ENCODE measurements at regions not wholly inside any gene's neighbourhood (a gene's known extent, or its start where the extent isn't known, plus 50 kb on each side); places are given as distances from the start of the nearest gene placed in this dataset.

DNA sequence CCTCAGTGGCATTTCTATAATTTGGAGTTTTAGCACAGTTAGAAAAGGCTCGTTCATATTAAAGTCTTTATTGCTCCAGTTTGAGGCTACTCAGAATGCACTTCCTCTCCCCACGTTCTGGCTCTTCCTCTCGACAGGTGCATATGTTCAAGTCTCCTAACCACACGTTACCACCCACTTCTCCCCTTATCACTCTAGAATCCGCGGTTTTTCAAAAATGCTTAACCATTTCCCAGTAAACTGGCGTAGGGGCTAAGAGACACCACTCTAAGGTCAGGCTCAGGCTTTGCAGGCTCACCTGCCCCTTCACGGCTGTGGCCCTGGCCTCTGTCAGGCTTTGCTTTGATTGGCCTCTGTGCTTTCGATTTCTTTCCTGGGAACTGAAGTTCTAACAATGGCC, 383.6 kb downstream of the GLRX3 start:
- DNase-seq = no peak

DNA sequence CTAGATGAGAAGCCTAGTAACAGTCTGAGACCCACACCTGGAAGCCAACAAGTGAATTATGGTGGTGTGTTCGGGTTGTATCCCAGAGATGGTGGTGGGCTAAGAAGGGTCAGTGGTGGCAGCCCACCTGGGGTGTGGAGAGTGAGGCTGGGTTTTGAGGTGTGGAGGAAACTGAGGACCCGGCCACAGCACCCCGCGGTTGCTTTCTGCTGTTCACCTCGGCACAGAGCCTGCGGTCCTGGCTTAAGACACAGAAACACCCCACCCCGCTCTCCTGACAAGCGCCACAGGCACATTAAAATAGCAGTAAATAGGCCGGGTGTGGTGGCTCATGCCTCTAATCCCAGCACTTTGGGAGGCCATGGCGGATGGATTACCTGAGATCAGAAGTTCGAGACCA, 395.1 kb downstream of the GLRX3 start:
- no peak for DNase-seq

DNA sequence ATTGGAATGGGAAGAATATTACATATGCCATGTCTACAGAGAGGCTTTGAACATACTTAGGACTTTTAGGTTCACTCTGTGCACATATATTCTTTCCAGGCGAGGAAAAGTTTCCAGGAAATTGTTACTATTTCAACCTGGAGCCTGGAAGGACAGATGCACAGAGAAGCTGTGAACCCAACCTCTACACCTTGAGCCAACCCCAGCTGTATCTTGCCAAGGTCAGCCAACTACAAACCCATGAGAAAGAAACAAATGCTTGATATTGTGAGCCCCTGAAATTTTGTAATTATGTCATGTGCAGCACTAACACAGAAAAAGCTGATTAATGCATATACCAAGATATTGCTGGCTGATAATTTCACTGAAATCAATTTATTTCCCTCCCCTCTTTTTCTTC, 404.9 kb downstream of the GLRX3 start:
- no peak for DNase-seq

DNA sequence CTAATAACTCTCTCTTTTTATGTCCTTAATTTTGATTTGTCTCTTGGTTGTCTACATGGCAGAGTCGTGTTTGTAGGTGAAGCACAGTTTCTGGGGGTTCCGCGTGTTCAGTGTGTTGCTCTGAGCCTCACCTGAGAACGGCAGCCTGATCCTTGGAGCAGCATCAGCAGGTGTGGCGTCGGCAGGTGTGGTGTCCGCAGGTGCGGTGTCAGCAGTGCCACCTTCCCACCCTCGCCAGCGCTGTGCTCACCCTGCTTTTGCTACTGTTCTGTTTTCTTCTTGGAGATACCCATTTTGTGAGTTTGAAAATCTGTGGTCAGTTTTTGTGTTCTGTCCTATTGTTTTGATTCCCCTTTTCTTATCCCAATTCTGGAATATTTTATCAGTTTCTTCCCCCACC, 406.6 kb downstream of the GLRX3 start:
- DNase-seq = no peak

DNA sequence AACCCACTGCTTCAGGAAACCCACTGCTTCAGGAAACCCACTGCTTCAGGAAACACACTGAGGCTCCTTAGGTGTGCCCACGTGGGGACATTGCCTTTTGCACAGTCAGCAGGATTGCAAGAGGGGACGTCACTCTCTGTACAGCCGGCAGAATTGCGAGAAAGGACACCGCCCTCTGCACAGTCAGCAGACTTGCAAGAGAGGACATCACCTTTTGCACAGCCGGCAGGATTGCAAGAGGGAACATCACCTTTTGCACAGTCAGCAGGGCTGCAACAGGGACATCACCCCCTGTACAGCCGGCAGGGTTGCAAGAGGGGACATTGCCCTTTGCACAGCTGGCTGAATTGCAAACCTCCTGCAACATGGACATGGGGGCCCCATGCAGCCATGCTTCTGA, 407.6 kb downstream of the GLRX3 start:
- no peak for DNase-seq

DNA sequence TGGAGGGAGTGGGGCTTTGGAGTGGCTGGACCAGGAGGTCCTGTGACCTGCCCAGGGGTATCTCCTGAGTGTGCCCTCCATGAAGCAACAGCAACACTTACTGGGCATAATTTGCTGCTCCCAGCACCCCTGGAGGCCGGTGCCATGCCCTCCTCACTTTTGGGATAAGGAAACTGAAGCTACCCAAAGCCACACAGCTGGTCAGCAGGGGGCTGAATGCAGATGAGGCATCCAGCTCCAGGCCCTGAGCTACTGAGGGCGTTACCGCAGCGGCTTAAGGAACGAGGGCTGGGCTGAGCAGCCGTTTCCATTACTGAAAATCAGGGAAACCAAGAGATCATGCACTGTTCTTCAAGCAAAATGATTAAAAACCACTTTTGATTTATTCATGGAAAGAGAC, 408.9 kb downstream of the GLRX3 start:
- DNase-seq = no peak

DNA sequence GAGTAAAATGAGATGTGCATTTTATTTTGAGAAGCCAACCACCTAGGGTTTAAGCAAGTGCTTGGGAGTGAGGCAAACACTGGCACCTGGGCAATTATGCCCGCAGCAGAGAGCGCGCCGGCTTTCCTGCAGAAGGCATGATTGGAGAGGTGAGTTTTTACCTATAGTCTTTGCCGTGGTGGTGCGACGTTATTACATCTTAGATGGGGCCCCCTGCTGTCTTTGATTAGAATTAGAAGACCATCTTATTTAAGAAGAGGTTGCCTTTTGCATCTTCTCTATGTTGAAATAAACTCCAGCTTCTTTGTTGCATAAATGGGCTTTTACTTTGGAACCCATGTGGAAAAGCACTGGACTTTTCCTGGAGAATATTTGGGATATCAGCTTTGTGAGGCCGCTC, 409.5 kb downstream of the GLRX3 start:
- no peak for DNase-seq

DNA sequence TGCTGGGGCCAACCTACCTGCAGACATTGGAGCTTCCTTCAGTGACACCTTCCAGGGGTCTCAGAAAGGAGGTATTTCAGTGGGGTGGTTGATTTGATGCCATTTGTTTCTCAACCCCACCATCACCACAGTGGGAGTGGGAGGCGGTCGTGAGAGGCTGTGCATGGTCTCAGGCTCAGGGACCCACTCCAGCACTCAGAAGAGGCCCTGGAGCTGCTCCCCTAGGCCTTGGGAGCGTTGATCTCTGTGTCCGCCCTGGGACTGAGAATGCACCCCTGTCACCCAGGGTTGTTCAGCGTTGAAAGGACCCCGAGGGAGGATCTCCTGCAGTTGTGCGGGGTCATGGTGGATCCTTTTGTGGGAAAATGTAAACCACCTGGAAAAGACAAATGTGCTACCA, 410.6 kb downstream of the GLRX3 start:
- no peak for DNase-seq

DNA sequence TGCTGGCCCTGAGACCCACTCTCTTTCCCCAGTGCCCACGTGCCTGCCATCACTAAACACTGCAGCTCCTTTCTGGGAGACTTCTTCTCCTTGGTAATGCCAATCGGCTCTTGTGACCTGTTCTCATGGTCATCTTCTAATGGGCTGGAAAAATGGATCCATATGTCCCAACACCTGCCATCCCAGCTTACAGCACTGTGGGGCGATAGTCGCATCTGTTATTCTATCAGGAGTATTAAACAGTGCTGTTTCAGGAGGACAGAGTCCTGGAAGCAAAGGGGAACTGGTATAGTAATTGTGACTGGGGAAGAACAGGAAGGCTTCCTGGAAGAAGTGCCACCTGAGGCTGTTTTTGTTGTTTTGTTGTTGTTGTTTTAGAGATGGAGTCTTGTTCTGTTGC, 411.2 kb downstream of the GLRX3 start:
- no peak for DNase-seq

DNA sequence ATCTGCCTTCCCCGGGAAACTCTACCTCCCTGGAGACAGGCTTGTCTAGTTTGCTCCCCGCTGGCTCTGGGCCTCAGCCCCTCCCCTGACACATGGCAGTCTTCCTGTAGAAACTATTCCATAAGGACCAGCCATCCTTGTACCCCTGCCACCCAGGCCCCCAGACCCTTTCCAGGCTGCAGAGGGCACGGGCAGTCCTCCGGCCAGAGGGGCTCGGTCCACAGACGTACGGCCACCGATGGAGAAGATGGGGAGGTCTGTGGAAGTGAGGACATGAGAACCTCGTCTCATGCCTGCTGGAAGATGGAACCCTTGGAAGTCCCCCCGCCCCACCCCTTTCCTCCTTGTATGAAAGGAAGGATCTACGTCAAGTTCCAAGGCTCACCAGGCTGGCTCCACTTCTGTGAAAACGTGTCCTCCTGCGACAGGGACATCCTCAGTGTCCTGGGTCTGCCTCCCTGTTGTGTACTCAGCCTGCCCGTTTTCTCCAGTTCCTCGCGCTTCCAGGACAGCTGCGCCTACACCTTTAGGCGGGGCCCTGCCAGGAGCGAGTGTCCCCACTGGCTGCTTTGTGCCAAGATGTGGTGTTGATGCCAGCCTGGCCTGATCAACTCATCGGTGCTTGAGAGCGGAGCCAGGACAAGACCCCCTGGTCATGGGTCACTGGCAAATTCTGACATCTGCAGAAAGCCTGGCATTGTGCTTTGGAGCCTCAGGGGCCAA, 414.9 kb downstream of the GLRX3 start:
- no peak for DNase-seq

DNA sequence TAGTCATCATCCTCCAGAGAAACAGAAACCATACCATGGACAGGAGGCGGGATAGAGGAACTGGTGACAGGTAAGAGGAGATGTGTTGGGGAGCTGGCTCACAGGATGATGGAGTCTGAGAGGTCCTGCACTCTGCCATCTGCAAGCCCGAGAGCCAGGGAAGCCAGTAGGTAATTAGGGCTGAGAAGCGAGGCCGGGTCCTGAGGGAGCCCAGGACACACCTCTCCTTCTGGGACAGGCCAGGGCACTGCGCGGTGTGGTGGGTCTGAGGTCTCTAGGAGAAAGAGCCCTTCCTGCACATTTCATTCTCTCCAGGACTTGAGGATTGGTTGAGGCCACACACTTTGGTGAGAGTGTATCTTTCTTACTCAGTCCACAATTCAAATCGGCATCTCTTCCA, 415.5 kb downstream of the GLRX3 start:
- DNase-seq = no peak

DNA sequence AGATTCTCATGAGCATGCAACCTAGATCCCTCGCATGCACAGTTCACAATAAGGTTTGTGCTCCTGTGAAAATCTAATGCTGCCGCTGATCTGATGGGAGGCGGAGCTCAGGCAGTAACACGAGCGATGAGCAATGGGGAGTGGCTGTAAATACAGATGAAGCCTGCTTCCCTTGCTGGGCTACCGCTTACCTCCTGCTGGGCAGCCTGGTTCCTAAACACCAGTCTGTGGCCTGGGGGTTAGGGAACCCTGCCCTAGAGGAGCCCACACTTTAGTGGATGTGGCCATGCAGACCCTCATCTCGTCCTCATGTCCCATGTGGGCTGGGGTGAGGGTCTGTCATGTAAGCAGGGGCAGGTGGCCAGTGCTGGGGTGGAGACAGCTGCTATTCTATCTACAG, 417.6 kb downstream of the GLRX3 start:
- DNase-seq = no peak

DNA sequence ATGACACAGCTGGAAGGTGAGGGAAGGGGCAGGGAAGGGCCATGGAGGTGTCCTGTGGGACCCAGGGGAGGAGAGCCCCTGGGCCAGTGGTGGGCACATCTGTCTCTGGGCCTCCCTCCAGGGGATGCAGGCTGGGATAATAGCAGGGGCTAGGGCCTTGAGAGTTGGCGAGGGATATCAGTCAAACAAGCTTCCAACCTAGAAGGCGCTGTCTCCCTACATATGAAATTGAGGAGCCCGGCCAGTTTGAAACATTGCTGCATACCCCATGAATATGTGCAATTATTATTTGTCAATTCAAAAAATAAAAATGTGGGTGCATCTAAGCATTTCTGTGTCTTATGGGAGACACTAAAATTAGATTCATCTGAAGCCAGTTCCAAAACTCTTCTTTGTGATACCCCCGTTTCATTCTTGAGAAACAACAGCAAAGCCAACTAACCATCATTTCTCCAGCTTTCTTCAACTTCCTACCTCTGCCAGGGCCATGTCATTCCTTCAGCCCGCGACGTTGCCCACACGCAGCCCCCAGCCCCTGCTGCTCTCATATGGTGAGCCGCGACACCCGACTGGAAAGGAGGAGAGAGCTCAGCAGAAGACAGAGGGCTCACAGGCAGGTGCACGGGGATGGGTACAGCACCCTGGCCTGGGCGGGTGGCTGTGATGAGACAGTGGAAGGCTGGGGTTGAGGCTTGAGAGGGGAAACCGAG, 418.7 kb downstream of the GLRX3 start:
- DNase-seq = no peak

DNA sequence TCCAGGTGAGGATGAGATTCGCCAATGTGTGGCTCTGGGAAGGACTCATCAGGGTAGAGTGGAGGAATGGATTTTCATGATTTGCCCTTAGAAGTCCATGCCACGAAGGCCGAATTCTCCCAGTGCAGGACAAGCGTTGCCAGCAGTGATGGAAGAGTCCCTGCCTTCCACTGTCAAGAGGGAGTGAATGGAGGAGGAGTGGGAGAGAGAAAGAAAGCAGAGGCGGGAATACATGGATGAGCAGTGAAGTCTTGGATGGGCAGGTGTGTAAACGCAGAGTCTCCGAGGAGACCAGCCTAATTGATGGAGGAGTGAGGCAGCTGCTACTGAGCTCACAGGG, 419.2 kb downstream of the GLRX3 start:
- no peak for DNase-seq

DNA sequence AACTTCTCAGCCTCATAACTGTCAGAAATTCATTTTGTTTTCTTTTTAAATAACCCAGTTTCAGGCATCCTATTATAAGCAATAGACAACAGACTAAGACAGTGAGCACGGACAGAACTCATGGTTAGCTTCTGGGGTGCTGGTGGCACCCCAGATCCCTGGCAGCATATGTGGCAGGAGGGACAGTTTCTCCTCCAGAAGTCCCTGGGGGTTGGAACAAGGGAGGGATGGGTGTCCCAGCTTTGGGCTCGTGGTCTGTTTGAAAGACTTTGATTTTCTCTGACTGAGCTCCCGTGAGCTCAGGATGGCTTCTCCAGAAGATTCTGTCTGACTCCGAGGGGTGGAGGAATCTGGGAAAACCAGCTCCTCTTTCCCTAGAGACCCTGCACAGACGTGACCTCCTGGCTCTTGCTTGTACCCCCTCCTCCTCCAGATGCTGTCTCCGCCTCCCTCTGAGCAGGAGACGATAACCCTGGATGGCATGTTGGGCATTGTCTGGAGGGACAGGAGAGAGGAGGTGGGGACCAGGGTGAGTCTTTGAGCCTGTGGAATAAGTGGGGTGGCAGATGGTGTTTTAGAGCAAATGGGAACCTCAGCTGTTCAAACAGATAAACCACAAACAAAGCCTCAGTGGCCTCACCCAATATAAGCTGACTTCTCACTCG, 421.1 kb downstream of the GLRX3 start:
- no peak for DNase-seq

DNA sequence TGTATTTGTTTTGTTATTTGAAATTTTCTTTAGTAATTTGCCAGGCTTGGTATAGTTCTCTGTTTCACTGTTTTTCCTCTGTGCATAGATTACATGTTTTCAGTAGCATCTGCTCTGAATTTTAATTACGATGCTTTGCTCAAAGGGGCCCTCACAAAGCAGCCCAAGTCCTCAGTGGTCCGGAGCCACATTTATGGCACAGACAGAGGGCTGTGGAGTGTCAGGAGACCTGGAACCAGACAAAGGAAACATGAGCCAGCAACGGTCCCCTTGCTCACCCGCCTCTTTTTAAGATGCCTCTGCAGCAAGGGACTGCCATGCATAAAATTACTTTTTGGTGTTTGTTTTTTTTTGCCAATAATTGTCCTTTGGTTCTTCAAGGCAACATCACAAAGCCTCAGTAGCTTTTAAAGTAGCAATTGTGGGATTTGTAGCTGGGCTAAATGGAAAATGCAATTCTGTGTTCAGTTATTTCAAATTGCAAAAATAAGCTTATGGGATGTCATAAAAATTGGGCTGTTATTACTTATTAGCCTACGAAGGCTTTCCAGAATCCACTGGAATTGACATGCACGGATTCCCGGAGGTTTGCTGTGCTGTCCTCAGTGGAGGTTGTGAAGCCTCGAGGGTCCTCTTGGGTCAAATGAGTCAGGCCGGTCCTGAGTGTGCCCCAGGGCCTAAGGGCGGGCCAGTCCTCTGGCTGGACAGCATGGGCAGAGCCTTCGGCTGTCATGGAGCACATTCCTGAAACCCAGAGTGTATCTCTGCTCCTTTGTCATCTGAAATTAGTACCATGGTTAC, 422.8 kb downstream of the GLRX3 start:
- DNase-seq = no peak

DNA sequence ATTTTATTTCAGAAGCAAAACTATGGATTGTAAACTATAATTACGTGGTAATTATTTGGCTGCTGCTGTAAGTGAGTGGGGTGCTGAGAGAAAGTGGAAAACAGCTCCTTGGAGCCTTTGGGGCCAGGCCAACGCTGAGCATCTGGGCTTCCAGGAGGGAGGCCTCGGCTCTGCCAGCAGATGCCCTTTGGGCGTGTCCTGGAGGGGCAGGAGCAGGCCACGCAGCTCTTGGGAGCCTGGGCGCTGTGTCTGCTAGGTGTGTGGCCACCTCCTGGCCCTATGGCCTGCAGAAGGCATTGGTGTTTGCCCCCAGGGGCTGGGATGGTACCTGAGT, 423.3 kb downstream of the GLRX3 start:
- no peak for DNase-seq

DNA sequence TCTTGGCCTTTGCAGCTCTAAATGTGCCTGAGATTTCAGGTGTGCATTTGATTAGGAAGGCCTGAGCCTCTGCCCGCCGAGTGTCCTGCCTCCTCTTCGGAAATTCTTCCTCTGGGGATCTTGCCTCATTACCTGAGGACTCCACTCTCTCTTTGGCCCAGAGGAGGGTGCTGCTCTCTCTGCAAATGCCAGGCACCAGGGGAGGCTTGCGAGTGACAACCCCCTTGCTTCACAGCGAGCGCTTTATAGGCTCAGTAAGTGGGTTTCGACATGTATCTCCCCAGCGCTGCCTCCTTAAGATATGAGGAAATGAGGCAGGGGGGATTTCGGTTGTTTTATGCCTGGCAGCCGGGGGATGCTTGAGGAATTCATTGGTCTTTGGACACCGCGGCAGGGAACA, 423.9 kb downstream of the GLRX3 start:
- DNase-seq = no peak

DNA sequence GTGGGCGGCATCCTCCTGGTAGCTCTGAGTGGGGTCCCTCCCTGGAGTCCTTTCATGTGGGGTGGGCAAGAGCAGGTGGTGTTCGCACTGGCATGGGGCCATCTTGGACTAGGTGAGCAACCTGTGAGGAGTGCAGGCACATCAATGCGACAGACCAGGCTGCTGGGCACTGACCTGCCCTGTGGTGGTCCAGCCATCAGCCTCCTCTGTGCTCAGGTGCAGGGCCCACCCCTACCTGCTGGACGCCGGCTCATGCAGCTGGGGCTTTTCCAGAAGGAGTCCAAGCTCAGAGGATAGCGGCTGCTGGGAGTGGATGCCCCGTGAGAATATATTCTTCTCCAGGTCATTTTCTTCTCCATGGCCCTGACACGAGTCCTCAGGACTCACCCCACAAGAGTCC, 424.4 kb downstream of the GLRX3 start:
- no peak for DNase-seq

DNA sequence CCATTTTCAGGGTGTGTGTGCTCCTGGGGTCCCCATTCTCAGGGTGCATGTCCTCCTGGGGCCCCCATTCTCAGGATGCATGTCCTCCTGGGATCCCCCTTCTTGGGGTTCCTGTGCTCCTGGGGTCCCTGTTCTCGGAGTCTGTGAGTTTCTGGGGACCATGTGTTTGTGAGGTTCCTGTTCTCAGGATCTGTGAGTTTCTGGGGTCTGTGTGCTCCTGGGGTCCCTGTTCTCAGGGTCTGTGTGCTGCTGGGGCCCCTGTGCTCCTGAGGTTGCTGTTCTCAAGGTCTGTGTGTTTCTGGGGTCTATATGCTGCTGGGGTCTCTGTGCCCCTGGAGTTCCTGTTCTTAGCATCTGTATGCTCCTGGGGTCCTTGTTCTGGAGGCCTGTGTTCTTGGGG, 425.5 kb downstream of the GLRX3 start:
- no peak for DNase-seq

DNA sequence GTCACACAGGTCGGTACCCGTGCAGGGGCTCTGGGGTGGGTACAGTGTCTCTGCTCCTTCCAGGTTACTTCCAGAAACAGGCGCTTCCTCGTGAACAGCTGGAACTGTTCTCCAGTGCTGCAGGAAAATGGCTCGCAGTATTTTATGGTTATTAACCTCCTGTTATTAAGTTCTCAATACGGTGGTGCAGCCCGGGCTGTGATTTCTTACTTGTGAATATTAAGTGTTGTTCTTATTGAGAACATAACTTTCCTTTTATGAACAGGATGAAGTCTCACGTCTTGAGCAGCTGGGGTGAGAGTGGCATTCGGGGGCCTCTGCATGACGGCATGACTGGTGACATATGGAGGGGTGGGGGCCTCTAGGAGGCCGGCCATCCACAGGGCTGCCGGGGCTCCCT, 430.8 kb downstream of the GLRX3 start:
- no peak for DNase-seq

DNA sequence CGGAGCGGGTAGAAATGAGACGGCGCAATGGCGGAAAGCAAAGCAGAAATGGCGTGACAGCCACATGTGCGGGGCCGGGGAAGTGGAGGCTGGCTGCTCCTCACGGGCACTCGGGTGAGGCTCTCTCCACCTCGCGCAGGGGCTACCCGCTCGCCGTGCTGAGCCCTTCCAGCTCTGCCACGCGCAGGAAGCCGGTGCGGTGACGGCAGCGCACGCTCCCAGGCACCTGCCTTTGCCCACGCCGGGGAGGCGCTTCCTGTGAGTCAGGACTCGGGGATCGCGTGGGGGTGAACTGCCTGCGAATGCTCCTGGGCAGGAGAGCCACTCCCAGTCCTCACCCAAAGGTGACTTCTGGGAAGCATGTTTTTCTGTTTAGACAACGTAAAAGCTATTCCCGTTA, 431.2 kb downstream of the GLRX3 start:
- DNase-seq = no peak

DNA sequence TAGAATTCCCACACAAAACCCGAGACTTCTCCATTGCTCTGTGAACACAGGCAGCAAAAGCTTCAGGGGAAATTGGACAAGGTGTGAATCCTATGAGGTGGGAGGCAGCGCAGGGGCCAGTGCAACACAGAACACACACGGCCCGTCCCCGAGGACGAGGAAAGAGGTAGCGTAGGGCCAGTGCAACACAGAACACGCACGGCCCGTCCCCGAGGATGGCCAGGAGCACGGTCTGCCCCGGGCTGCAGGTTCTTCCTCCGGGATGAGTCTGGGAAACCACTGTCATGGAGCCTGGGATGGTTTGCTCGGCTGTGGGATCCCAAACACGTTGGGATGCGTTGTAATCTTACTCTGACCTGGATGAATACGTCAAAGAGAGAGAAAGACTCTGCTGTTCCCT, 432.1 kb downstream of the GLRX3 start:
- no peak for DNase-seq

DNA sequence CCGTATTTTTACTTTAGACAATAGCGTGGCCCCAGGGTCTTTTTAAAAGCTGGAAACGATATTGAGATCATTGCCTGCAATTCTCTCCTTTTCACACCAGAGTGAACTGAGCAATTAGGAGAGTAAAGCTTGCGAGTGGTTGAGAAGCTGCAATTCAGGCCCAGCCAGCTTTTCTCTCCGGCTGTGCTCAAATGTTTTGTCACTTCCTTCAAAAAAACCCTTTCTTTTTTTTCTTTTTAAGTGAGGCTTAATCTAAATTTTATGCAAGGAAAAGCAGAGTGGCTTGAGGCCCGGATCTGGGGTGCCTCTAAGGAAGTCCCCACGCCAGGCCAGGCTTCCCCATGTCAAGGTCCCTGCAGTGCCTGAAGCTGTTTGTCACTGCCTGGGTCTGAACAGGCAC, 433.9 kb downstream of the GLRX3 start:
- DNase-seq = no peak

Data from activated CD8-positive, alpha-beta memory T cell treated with anti-CD3 and anti-CD28 coated beads, Interleukin-2, amount 50 U/mL, for 4 hours (primary cell).